A673 (cell line): ENCODE measurements at regions not wholly inside any gene's neighbourhood (a gene's known extent, or its start where the extent isn't known, plus 50 kb on each side); places are given as distances from the start of the nearest gene placed in this dataset.

Experiments
- CTCF ChIP-seq: fragments of 300-800, 200-600 bp; sonication (generic); conservative IDR thresholded peaks from 2 replicates; pipeline ENCODE4 v1.5.1; 2017; ENCODE audit warnings: low read depth, mild to moderate bottlenecking, antibody characterized with exemption, low read length, moderate library complexity, mixed read lengths
- EZH2 ChIP-seq: fragments of 200-600 bp; sonication (generic); IDR thresholded peaks from 2 replicates; pipeline ENCODE4 v1.6.1; 2017; ENCODE audit warnings: borderline replicate concordance, low read depth, mild to moderate bottlenecking, mixed read lengths, antibody characterized with exemption, low read length; ENCODE audit not compliant: poor library complexity, severe bottlenecking

- no peak for TF ChIP-seq CTCF
- no peak for TF ChIP-seq EZH2
These were observed 231.3 kb upstream of the SLCO3A1 start for GRCh38 chr15:91622235-91622634.
